NB4 (cell line): ENCODE measurements at regions not wholly inside any gene's neighbourhood (a gene's known extent, or its start where the extent isn't known, plus 50 kb on each side); places are given as distances from the start of the nearest gene placed in this dataset.

Experiments used
- DNase-seq: peaks from one replicate; pipeline ENCODE4 v3.0.0; 2010; ENCODE audit warnings: low read depth
- H3K4me3 ChIP-seq: one replicate; pipeline ENCODE4 v1.5.1; 2011; ENCODE audit warnings: mild to moderate bottlenecking, low read depth, low read length, moderate library complexity
- MAX ChIP-seq: IDR thresholded peaks from 2 replicates; pipeline ENCODE4 v1.6.1; 2011; ENCODE audit warnings: low read depth, low read length
- MYC ChIP-seq: IDR thresholded peaks from 2 replicates; pipeline ENCODE4 v1.6.1; 2011; ENCODE audit warnings: low read depth, low read length
- POLR2A ChIP-seq: IDR thresholded peaks from 2 replicates; pipeline ENCODE4 v1.6.1; 2011; ENCODE audit warnings: mild to moderate bottlenecking; ENCODE audit not compliant: insufficient read length; ENCODE audit errors: extremely low read depth
- TF ChIP-seq, protein P1 (sequence below): IDR thresholded peaks from one replicate; pipeline ENCODE4 v1.5.1; 2012; ENCODE audit warnings: low read depth, low read length

DNA sequence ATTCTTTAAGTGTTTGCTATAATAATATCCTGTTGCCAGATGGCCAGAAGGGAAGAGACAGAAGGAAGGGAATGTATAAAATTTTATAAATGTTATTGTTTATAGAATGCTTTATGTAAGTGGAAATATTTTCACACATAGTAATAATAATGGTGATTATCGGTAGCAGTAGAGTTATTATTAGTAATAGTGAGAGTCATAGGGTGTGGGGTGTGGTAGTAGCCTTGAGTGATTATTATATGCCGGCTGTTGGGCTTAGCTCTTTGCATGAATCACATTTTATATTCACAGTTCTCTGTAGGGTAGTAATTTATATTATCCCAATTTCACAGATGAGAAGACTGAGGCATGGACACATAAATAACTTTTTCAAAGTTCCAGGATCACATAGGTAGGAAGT is 391.4 kb downstream of the C12orf75 start:
- DNase-seq: no peak
- H3K4me3 ChIP-seq: no peak overlapping the region
- TF ChIP-seq MYC: no peak
- no peak for TF ChIP-seq MAX
- TF ChIP-seq, protein P1, sequence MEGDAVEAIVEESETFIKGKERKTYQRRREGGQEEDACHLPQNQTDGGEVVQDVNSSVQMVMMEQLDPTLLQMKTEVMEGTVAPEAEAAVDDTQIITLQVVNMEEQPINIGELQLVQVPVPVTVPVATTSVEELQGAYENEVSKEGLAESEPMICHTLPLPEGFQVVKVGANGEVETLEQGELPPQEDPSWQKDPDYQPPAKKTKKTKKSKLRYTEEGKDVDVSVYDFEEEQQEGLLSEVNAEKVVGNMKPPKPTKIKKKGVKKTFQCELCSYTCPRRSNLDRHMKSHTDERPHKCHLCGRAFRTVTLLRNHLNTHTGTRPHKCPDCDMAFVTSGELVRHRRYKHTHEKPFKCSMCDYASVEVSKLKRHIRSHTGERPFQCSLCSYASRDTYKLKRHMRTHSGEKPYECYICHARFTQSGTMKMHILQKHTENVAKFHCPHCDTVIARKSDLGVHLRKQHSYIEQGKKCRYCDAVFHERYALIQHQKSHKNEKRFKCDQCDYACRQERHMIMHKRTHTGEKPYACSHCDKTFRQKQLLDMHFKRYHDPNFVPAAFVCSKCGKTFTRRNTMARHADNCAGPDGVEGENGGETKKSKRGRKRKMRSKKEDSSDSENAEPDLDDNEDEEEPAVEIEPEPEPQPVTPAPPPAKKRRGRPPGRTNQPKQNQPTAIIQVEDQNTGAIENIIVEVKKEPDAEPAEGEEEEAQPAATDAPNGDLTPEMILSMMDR: no peak

- no peak for TF ChIP-seq MYC
- no peak for TF ChIP-seq POLR2A
- no peak for TF ChIP-seq MAX
- TF ChIP-seq, protein P1: no peak
- no peak overlapping the region for H3K4me3 ChIP-seq
- DNase-seq: no peak
These were observed 392.6 kb downstream of the C12orf75 start for GRCh38 chr12:105723066-105723465.

GRCh38 chr12:105723494-105723893 is 393.0 kb downstream of the C12orf75 start:
- TF ChIP-seq MAX: no peak
- TF ChIP-seq MYC: no peak
- TF ChIP-seq POLR2A: no peak
- TF ChIP-seq, protein P1: no peak
- H3K4me3 ChIP-seq: no peak overlapping the region
- no peak for DNase-seq

DNA sequence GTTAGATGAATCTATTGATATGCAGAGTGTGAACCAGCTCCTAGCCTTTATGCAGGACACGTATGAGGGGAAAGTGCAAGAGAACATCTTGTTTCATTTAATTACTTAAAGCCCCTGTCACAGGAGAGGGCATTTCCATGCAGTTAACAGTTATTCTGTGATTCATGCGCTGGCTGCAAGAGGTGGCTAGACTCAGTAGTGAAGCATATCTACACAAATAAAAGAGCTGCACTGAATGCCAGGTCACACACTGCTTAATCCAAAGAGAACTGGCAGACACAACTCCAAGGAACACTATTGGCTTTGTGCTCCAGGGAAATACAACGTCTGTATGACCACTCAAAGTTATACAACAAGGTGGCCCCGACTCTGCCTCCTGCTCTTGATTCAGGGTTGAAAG is 394.1 kb downstream of the C12orf75 start:
- DNase-seq: no peak
- no peak for TF ChIP-seq POLR2A
- TF ChIP-seq, protein P1: no peak
- TF ChIP-seq MYC: no peak
- TF ChIP-seq MAX: no peak
- H3K4me3 ChIP-seq: no peak overlapping the region

GRCh38 chr12:105725054-105725453 is 394.6 kb downstream of the C12orf75 start:
- no peak for DNase-seq
- H3K4me3 ChIP-seq: no peak overlapping the region
- TF ChIP-seq MYC (no peak), MAX (no peak), POLR2A (no peak)
- TF ChIP-seq, protein P1: no peak

- TF ChIP-seq POLR2A (no peak), MAX (no peak), MYC (no peak)
- TF ChIP-seq, protein P1: no peak
- DNase-seq: no peak
These were observed 398.8 kb downstream of the C12orf75 start for GRCh38 chr12:105729181-105729771.

More at GRCh38 chr12:105729181-105729771, 398.8 kb downstream of the C12orf75 start:
- H3K4me3 ChIP-seq: no peak overlapping the region
